Effector memory CD8-positive, alpha-beta T cell (primary cell): ENCODE measurements at regions not wholly inside any gene's neighbourhood (a gene's known extent, or its start where the extent isn't known, plus 50 kb on each side); places are given as distances from the start of the nearest gene placed in this dataset.
"Not testable (repeated sequence)": the region's sequence is repeated elsewhere in the genome, so short reads cannot be mapped to it uniquely, and the experiment has no call there.

ENCODE experiments used
- ATAC-seq: fragments of 150-1000 bp; cut with Tn5 transposase; replicated peaks from 2 replicates; pipeline ENCODE4 v1.10.0; 2021; ENCODE audit warnings: mild to moderate bottlenecking, moderate library complexity
- DNase-seq, 3 experiments: peaks; one replicate each; pipeline ENCODE4 v3.0.0; 2021
- H3K27ac Mint-ChIP-seq, 2 donors: one replicate each; pipeline ENCODE4 v1.8.0; 2022; ENCODE audit warnings: mild to moderate bottlenecking in 2 of 2, mixed read lengths in 2 of 2, moderate library complexity in 2 of 2
- H3K27me3 Mint-ChIP-seq, 2 donors: one replicate each; pipeline ENCODE4 v1.8.0; 2022; ENCODE audit warnings: mixed read lengths in 2 of 2
- H3K36me3 Mint-ChIP-seq: one replicate; pipeline ENCODE4 v1.8.0; 2022; ENCODE audit warnings: mild to moderate bottlenecking, moderate library complexity, mixed read lengths; ENCODE audit not compliant: insufficient read depth
- H3K4me1 Mint-ChIP-seq, 2 donors: one replicate each; pipeline ENCODE4 v1.8.0; 2022; ENCODE audit warnings: low read depth in 2 of 2, mixed read lengths in 2 of 2
- H3K4me3 Mint-ChIP-seq, 2 donors: one replicate each; pipeline ENCODE4 v1.8.0; 2022; ENCODE audit warnings: mild to moderate bottlenecking in 2 of 2, mixed read lengths in 2 of 2, moderate library complexity in 2 of 2
- H3K9me3 Mint-ChIP-seq, 2 donors: one replicate each; pipeline ENCODE4 v1.8.0; 2022; ENCODE audit warnings: mixed read lengths in 2 of 2

- H3K27me3 Mint-ChIP-seq, H3K27ac Mint-ChIP-seq, H3K4me1 Mint-ChIP-seq, DNase-seq, ATAC-seq, H3K9me3 Mint-ChIP-seq, H3K36me3 Mint-ChIP-seq, H3K4me3 Mint-ChIP-seq: not testable (repeated sequence)
Measured at GRCh38 chr2:87428452-87429130, 319.3 kb upstream of the PLGLB2 start.

- not testable (repeated sequence) for H3K27me3 Mint-ChIP-seq, H3K4me3 Mint-ChIP-seq, DNase-seq, ATAC-seq, H3K9me3 Mint-ChIP-seq, H3K36me3 Mint-ChIP-seq, H3K27ac Mint-ChIP-seq, H3K4me1 Mint-ChIP-seq
Measured at GRCh38 chr2:87429206-87429930, 318.5 kb upstream of the PLGLB2 start.

DNA sequence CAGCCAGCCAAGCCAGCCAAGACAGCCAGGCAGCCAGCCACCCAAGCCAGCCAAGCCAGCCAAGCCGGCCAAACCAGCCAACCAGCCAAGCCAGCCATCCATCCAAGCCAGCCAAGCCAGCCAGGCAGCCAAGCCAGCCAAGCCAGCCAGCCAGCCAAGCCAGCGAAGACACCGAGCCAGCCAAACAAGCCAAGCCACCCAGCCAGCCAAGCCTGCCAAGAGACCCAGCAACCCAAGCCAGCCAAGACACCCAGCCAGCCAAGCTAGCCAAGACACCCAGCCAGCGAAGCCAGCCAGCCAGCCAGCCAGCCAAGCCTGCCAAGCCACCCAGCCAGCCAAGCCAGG is 318.0 kb upstream of the PLGLB2 start:
- DNase-seq, H3K4me1 Mint-ChIP-seq, H3K9me3 Mint-ChIP-seq, H3K36me3 Mint-ChIP-seq, H3K4me3 Mint-ChIP-seq, ATAC-seq, H3K27me3 Mint-ChIP-seq, H3K27ac Mint-ChIP-seq: not testable (repeated sequence)

DNA sequence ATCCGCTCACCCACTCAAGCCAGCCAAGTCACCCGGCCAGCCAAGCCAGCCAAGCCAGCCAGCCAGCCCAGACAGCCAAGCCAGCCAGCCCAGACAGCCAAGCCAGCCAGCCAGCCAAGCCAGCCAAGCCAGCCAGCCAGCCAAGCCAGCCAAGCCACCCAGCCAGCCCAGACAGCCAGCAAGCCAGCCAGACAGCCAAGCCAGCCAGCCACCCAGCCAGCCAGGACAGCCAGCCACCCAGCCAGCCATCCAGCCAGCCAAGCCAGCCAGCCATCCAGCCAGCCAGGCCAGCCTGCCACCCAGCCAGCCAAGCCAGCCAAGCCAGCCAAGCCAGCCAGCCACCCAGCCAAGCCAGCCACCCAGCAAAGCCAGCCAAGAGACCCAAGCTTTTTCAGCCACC is 316.8 kb upstream of the PLGLB2 start:
- H3K9me3 Mint-ChIP-seq, H3K36me3 Mint-ChIP-seq, H3K4me1 Mint-ChIP-seq, ATAC-seq, DNase-seq, H3K27me3 Mint-ChIP-seq, H3K4me3 Mint-ChIP-seq, H3K27ac Mint-ChIP-seq: not testable (repeated sequence)

GRCh38 chr2:87432711-87433453 is 315.0 kb upstream of the PLGLB2 start:
- not testable (repeated sequence) for ATAC-seq, H3K4me3 Mint-ChIP-seq, H3K9me3 Mint-ChIP-seq, DNase-seq, H3K4me1 Mint-ChIP-seq, H3K27ac Mint-ChIP-seq, H3K27me3 Mint-ChIP-seq, H3K36me3 Mint-ChIP-seq

GRCh38 chr2:87436007-87436406 is 311.9 kb upstream of the PLGLB2 start:
- H3K4me1 Mint-ChIP-seq, H3K27me3 Mint-ChIP-seq, H3K9me3 Mint-ChIP-seq, ATAC-seq, H3K4me3 Mint-ChIP-seq, DNase-seq, H3K27ac Mint-ChIP-seq, H3K36me3 Mint-ChIP-seq: not testable (repeated sequence)

DNA sequence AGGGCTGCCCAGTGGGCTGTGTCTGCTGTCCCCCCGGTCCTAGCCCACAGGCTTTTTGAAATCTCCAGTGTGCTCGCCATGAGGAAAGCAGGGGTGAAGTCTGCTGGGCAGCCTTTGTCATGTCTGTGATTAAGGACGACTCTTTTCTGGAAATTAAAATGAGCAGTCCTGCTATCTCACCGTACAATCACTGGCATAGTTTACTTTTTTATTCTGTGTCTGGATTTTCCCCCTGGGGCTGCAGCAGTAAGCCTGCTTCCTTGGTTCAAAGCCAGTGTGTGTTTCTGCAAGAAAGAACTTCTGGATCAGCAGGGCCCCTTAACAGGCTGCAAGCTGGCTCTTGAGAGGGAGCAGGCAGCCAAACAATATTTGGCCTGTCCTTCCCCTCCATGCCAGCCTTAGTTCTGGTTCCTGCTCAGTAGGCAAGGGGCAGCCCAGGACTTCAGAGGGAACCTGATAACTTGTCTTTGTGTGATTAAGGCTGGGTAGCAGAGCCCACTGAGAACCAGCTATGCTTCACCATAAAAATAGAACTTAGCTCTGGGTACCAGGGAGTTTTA is 310.1 kb upstream of the PLGLB2 start:
- H3K36me3 Mint-ChIP-seq, DNase-seq, H3K27me3 Mint-ChIP-seq, H3K4me3 Mint-ChIP-seq, ATAC-seq, H3K9me3 Mint-ChIP-seq, H3K27ac Mint-ChIP-seq, H3K4me1 Mint-ChIP-seq: not testable (repeated sequence)

- not testable (repeated sequence) for H3K4me3 Mint-ChIP-seq, ATAC-seq, H3K36me3 Mint-ChIP-seq, DNase-seq, H3K27ac Mint-ChIP-seq, H3K9me3 Mint-ChIP-seq, H3K27me3 Mint-ChIP-seq, H3K4me1 Mint-ChIP-seq
Measured at GRCh38 chr2:87438780-87439454, 309.0 kb upstream of the PLGLB2 start.

- H3K27me3 Mint-ChIP-seq, H3K36me3 Mint-ChIP-seq, H3K4me1 Mint-ChIP-seq, H3K9me3 Mint-ChIP-seq, H3K27ac Mint-ChIP-seq, H3K4me3 Mint-ChIP-seq, DNase-seq: not testable (repeated sequence)
- ATAC-seq: peak; percentile 43
Measured at GRCh38 chr2:87439617-87440204, 308.2 kb upstream of the PLGLB2 start.

- not testable (repeated sequence) for H3K27ac Mint-ChIP-seq, H3K27me3 Mint-ChIP-seq, DNase-seq, H3K9me3 Mint-ChIP-seq, ATAC-seq, H3K36me3 Mint-ChIP-seq
- Mint-ChIP-seq H3K4me1 (peaks cover 0 to 11% of the 10 kb centered on the region in 2 donors), H3K4me3 (peak overlapping the region in 1 of 2 donors; percentile 5)
Measured at GRCh38 chr2:87440650-87441049, 307.2 kb upstream of the PLGLB2 start.

- H3K27ac Mint-ChIP-seq: peak overlapping the region in 1 of 2 donors; percentile 91
Measured at GRCh38 chr2:87441375-87441774, 306.5 kb upstream of the PLGLB2 start.

GRCh38 chr2:87442983-87443577 is 304.8 kb upstream of the PLGLB2 start:
- not testable (repeated sequence) for H3K36me3 Mint-ChIP-seq, DNase-seq, H3K9me3 Mint-ChIP-seq, H3K27me3 Mint-ChIP-seq
- peaks cover 0 to 11% of the 10 kb centered on the region in 2 donors for H3K4me1 Mint-ChIP-seq
- ATAC-seq: peak; percentile 83
- H3K27ac Mint-ChIP-seq: peak overlapping the region; percentile 76 to 91
- H3K4me3 Mint-ChIP-seq: peak overlapping the region in 1 of 2 donors; percentile 54

More at GRCh38 chr2:87441375-87441774, 306.5 kb upstream of the PLGLB2 start:
- DNase-seq, H3K36me3 Mint-ChIP-seq, H3K9me3 Mint-ChIP-seq, H3K27me3 Mint-ChIP-seq: not testable (repeated sequence)
- Mint-ChIP-seq H3K4me1 (peaks cover 0 to 11% of the 10 kb centered on the region in 2 donors), H3K4me3 (peak overlapping the region; percentile 5 to 41)
- ATAC-seq: peak; percentile 25
